NT2/D1 (cell line): ENCODE measurements at regions not wholly inside any gene's neighbourhood (a gene's known extent, or its start where the extent isn't known, plus 50 kb on each side); places are given as distances from the start of the nearest gene placed in this dataset.

Experiments used
- SUZ12 ChIP-seq: IDR thresholded peaks from 2 replicates; pipeline ENCODE4 v1.6.1; 2011; ENCODE audit not compliant: insufficient read length, insufficient read depth; ENCODE audit errors: extremely low read depth
- YY1 ChIP-seq: IDR thresholded peaks from 2 replicates; pipeline ENCODE4 v1.6.1; 2011; ENCODE audit not compliant: insufficient read length, insufficient read depth
- ZNF274 ChIP-seq: IDR thresholded peaks from 2 replicates; pipeline ENCODE4 v1.6.1; 2011; ENCODE audit warnings: mild to moderate bottlenecking, low read depth, low read length

- no peak for TF ChIP-seq ZNF274
- TF ChIP-seq YY1: no peak
- no peak for TF ChIP-seq SUZ12
These were observed 138.2 kb upstream of the SPTLC3 start for GRCh38 chr20:12870588-12870987.
